ENCODE measurements at regions not wholly inside any gene's neighbourhood (a gene's known extent, or its start where the extent isn't known, plus 50 kb on each side); places are given as distances from the start of the nearest gene placed in this dataset.
"Not testable (repeated sequence)": the region's sequence is repeated elsewhere in the genome, so short reads cannot be mapped to it uniquely, and the experiment has no call there.

GRCh38 chr1:168490306-168490705 is 53.5 kb downstream of the XCL2 start:
- H3K27me3 ChIP-seq (replicated peaks): 0 out of 2 replicates have a peak, but pooled peaks cover 2% of the 10 kb centered on the region
- H3K36me3 ChIP-seq: no peaks in the 10 kb centered on the region
- H3K27ac ChIP-seq: no peak overlapping the region
- no peaks in the 10 kb centered on the region for H3K9me3 ChIP-seq (replicated peaks)
- 0 out of 2 replicates have a peak, but pooled peaks cover 2% of the 10 kb centered on the region for H3K4me1 ChIP-seq (replicated peaks)
- H3K4me3 ChIP-seq: no peak overlapping the region
- DNase-seq (ENCODE audit: low read depth in 1 of 2, low spot score in 2 of 2): no peak

DNA sequence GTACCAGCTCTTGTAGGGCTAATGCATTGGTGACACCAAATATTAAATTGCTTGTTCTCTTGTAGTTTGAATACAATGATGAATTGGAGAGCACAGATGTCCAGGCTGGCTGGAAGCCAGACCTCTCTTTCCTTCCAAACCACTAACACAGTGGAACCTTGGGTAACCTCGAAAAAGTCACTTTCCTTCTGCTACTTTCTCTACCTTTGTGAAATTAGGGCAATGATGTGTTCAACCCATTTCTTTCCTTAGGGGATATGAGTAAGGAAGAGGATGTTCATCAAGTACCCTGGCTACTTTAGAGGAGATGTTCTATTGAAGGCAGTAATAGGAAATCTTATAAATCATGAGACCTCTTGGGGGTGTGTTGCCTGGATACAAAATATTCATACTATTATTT is 55.7 kb downstream of the XCL2 start:
- Histone ChIP-seq H3K4me1 (replicated peaks) (peaks cover 10% of the 10 kb centered on the region; the same call in 1 of the 2 replicates), H3K9me3 (replicated peaks) (no peaks in the 10 kb centered on the region), H3K4me3 (no peak overlapping the region), H3K27me3 (replicated peaks) (no peaks in the 10 kb centered on the region), H3K36me3 (no peaks in the 10 kb centered on the region), H3K27ac (no peak overlapping the region)
- DNase-seq (ENCODE audit: low read depth in 1 of 2, low spot score in 2 of 2): no peak

DNA sequence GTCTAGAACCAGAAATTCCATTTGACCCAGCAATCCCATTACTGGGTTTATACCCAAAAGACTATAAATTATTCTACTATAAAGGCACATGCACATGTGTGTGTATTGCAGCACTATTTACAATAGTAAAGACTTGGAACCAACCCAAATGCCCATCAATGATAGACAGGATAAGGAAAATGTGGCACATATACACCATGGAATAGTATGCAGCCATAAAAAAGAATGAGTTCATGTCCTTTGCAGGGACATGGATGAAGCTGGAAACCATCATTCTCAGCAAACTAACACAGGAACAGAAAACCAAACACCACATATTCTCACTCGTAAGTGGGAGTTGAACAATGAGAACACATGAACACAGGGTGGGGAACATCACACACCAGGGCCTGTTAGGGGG is 57.0 kb downstream of the XCL2 start:
- DNase-seq (ENCODE audit: low read depth in 1 of 2, low spot score in 2 of 2); H3K4me3 ChIP-seq; H3K36me3 ChIP-seq; H3K9me3 ChIP-seq (replicated peaks); H3K27ac ChIP-seq; H3K27me3 ChIP-seq (replicated peaks): not testable (repeated sequence)
- peaks cover 10% of the 10 kb centered on the region; the same call in 1 of the 2 replicates for H3K4me1 ChIP-seq (replicated peaks)

DNA sequence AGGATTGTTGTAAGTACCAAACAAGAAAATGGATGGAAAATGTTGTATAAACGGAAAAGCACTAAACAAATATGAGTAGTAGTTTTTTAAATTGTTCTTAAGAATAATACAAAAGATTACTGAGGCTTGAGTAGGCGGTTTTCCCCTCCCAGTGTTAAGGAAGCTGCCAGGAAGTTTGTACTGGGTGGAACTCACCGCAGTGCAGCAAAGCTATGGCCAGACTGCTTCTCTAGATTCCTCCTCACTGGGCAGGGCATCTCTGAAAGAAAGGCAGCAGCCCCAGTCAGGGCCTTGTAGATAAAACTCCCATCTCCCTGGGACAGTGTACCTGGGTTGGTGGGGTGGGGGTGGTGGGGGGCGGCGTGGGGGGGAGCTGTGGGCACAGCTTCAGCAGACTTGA is 58.7 kb downstream of the XCL2 start:
- no peak overlapping the region for H3K4me3 ChIP-seq
- peaks cover 10% of the 10 kb centered on the region; the same call in 1 of the 2 replicates for H3K4me1 ChIP-seq (replicated peaks)
- no peaks in the 10 kb centered on the region for H3K27me3 ChIP-seq (replicated peaks)
- H3K36me3 ChIP-seq: no peaks in the 10 kb centered on the region
- no peak for DNase-seq (ENCODE audit: low read depth in 1 of 2, low spot score in 2 of 2)
- no peak overlapping the region for H3K27ac ChIP-seq
- H3K9me3 ChIP-seq (replicated peaks): no peaks in the 10 kb centered on the region

DNA sequence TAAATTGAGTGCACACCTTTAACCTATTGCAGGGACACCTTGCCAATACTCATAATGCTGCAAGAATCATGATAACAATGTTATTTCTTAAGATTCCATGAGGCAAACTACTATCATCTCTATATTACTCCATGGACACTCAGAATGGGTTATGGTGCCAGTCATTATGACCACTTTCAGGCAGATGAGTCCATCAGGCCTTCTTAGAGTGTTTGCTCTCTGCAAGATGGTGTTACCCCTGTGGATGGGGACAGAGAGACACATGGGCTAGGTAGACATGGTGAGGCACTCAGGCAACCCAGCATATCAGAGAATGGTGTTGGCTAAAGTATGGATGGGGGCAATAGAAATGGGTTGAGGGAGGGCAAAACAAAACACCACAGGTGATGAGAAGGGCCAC is 59.7 kb downstream of the XCL2 start:
- Histone ChIP-seq H3K36me3 (no peaks in the 10 kb centered on the region), H3K27me3 (replicated peaks) (no peaks in the 10 kb centered on the region), H3K4me1 (replicated peaks) (peaks cover 10% of the 10 kb centered on the region; the same call in 1 of the 2 replicates), H3K27ac (no peak overlapping the region), H3K9me3 (replicated peaks) (no peaks in the 10 kb centered on the region), H3K4me3 (no peak overlapping the region)
- no peak for DNase-seq (ENCODE audit: low read depth in 1 of 2, low spot score in 2 of 2)

GRCh38 chr1:168483539-168483938 is 60.3 kb downstream of the XCL2 start:
- Histone ChIP-seq H3K4me1 (replicated peaks) (peaks cover 10% of the 10 kb centered on the region; the same call in 1 of the 2 replicates), H3K27ac (no peak overlapping the region)
- DNase-seq (ENCODE audit: low read depth in 1 of 2, low spot score in 2 of 2): no peak

GRCh38 chr1:168482106-168482505 is 61.7 kb downstream of the XCL2 start:
- DNase-seq (ENCODE audit: low read depth in 1 of 2, low spot score in 2 of 2): no peak
- H3K4me3 ChIP-seq: no peak overlapping the region
- H3K9me3 ChIP-seq (replicated peaks): no peaks in the 10 kb centered on the region
- no peaks in the 10 kb centered on the region for H3K36me3 ChIP-seq
- no peak overlapping the region for H3K27ac ChIP-seq
- H3K27me3 ChIP-seq (replicated peaks): no peaks in the 10 kb centered on the region
- H3K4me1 ChIP-seq (replicated peaks): peaks cover 10% of the 10 kb centered on the region; the same call in 1 of the 2 replicates

More at GRCh38 chr1:168483539-168483938, 60.3 kb downstream of the XCL2 start:
- Histone ChIP-seq H3K36me3 (no peaks in the 10 kb centered on the region), H3K27me3 (replicated peaks) (no peaks in the 10 kb centered on the region), H3K9me3 (replicated peaks) (no peaks in the 10 kb centered on the region), H3K4me3 (no peak overlapping the region)

GRCh38 chr1:168481586-168481985 is 62.2 kb downstream of the XCL2 start:
- Histone ChIP-seq H3K4me1 (replicated peaks) (peaks cover 10% of the 10 kb centered on the region; the same call in 1 of the 2 replicates), H3K9me3 (replicated peaks) (no peaks in the 10 kb centered on the region), H3K27me3 (replicated peaks) (no peaks in the 10 kb centered on the region), H3K4me3 (no peak overlapping the region), H3K36me3 (no peaks in the 10 kb centered on the region), H3K27ac (no peak overlapping the region)
- DNase-seq (ENCODE audit: low read depth in 1 of 2, low spot score in 2 of 2): no peak

- Histone ChIP-seq H3K9me3 (replicated peaks) (no peaks in the 10 kb centered on the region), H3K36me3 (no peaks in the 10 kb centered on the region), H3K4me1 (replicated peaks) (peaks cover 10% of the 10 kb centered on the region; the same call in 1 of the 2 replicates), H3K27ac (no peak overlapping the region), H3K27me3 (replicated peaks) (no peaks in the 10 kb centered on the region), H3K4me3 (no peak overlapping the region)
- DNase-seq (ENCODE audit: low read depth in 1 of 2, low spot score in 2 of 2): no peak
Observed at GRCh38 chr1:168480997-168481396, 62.8 kb downstream of the XCL2 start.

GRCh38 chr1:168477792-168478191 is 66.0 kb downstream of the XCL2 start:
- no peak overlapping the region for H3K4me3 ChIP-seq
- H3K27ac ChIP-seq: no peak overlapping the region
- no peak for DNase-seq (ENCODE audit: low read depth in 1 of 2, low spot score in 2 of 2)
- no peaks in the 10 kb centered on the region for H3K27me3 ChIP-seq (replicated peaks)
- no peaks in the 10 kb centered on the region for H3K4me1 ChIP-seq (replicated peaks)
- H3K36me3 ChIP-seq: no peaks in the 10 kb centered on the region
- H3K9me3 ChIP-seq (replicated peaks): no peaks in the 10 kb centered on the region

DNA sequence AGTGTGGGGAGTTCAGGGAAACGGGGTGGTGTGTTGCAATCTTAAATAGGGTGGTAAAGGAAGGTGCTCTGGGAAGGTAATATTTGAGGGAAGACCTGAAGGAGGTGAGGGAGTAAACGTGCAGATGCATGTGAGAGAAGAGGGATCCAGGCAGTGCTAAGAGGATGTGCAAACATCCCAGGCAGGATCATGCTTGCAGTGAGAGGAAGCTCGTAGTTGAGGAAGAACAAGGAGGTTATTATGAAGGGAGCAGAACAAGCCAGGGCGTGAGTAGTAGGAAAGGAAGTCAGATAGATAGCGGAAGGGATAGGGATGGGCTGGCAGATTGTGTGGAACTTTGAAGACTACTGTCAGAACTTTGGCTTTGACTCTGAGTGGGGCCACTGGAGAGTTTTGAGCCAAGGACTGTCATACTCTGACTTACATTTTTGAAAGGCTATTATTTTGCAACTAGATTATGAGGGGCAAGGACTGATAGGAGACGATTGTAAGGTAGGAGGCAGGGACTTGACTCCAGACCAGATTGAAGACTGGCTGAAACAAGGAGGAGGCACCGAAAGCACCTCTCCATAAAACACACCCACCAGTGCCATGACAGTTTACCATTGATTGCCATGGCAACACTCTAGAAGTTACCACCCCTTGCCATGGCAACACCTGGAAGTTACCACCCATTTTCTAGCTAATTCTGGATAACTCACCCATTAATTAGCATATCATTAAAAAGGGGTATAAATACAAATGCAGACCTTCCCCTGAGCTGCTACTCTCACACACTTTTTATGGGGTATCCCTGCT is 67.0 kb downstream of the XCL2 start:
- H3K36me3 ChIP-seq: no peaks in the 10 kb centered on the region
- DNase-seq (ENCODE audit: low read depth in 1 of 2, low spot score in 2 of 2): no peak

GRCh38 chr1:168474322-168474721 is 69.5 kb downstream of the XCL2 start:
- no peaks in the 10 kb centered on the region for H3K36me3 ChIP-seq

More for the DNA sequence above, 67.0 kb downstream of the XCL2 start:
- Histone ChIP-seq H3K9me3 (replicated peaks) (0 out of 2 replicates have a peak, but pooled peaks cover 2% of the 10 kb centered on the region), H3K4me1 (replicated peaks) (no peaks in the 10 kb centered on the region), H3K27ac (no peak overlapping the region), H3K27me3 (replicated peaks) (no peaks in the 10 kb centered on the region), H3K4me3 (no peak overlapping the region)

DNA sequence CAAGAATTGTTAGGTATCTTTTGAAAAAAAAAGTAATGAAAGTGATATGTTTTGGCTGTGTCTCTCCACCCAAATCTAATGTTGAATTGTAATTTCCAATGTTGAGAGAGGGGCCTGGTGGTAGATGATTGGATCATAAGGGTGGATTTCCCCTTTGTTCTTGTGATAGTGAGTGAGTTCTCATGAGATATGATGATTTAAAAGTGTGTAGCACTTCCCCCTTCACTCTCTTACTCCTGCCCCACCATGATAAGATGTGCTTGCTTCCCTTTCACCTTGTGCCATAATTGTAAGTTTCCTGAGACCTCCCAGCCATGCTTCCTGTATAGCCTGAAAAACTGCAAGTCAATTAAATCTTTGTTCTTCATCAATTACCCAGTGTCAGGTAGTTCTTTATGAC is 70.7 kb downstream of the XCL2 start:
- H3K4me1 ChIP-seq (replicated peaks): peaks cover 30% of the 10 kb centered on the region
- H3K36me3 ChIP-seq: no peaks in the 10 kb centered on the region
- H3K27me3 ChIP-seq (replicated peaks): no peaks in the 10 kb centered on the region
- no peak overlapping the region for H3K27ac ChIP-seq
- DNase-seq (ENCODE audit: low read depth in 1 of 2, low spot score in 2 of 2): no peak
- 0 out of 2 replicates have a peak, but pooled peaks cover 2% of the 10 kb centered on the region for H3K9me3 ChIP-seq (replicated peaks)
- no peak overlapping the region for H3K4me3 ChIP-seq

More at GRCh38 chr1:168474322-168474721, 69.5 kb downstream of the XCL2 start:
- DNase-seq (ENCODE audit: low read depth in 1 of 2, low spot score in 2 of 2): no peak
- Histone ChIP-seq H3K27ac (no peak overlapping the region), H3K4me3 (no peak overlapping the region), H3K27me3 (replicated peaks) (no peaks in the 10 kb centered on the region), H3K9me3 (replicated peaks) (0 out of 2 replicates have a peak, but pooled peaks cover 2% of the 10 kb centered on the region), H3K4me1 (replicated peaks) (peaks cover 18% of the 10 kb centered on the region)

GRCh38 chr1:168472223-168472622 is 71.6 kb downstream of the XCL2 start:
- Histone ChIP-seq H3K36me3 (no peaks in the 10 kb centered on the region), H3K4me1 (replicated peaks) (peaks cover 39% of the 10 kb centered on the region), H3K27ac (no peak overlapping the region), H3K9me3 (replicated peaks) (0 out of 2 replicates have a peak, but pooled peaks cover 2% of the 10 kb centered on the region), H3K4me3 (no peak overlapping the region), H3K27me3 (replicated peaks) (no peaks in the 10 kb centered on the region)
- no peak for DNase-seq (ENCODE audit: low read depth in 1 of 2, low spot score in 2 of 2)

All from SJSA1 (cell line).